A549 (cell line): ENCODE measurements at regions not wholly inside any gene's neighbourhood (a gene's known extent, or its start where the extent isn't known, plus 50 kb on each side); places are given as distances from the start of the nearest gene placed in this dataset.

Source experiments
- ATAC-seq, 2 experiments: fragments of 200-7000 bp in 1 of 2; fragments of >200 bp in 1 of 2; cut with Nextera tagmentation in 1 of 2; cut with Tn5 transposase in 1 of 2; 3 replicates each; pipeline versions ENCODE4 v1.8.0 to v1.9.1; 2018 to 2020; ENCODE audit warnings: mild to moderate bottlenecking in 1 of 2, moderate library complexity in 1 of 2
- CTCF ChIA-PET: fragments of 300-600 bp; sonication (Branson Sonifier 250); formaldehyde crosslinking; extraction: SDS; loops from one replicate; lab custom pipeline; 2021; ENCODE audit warnings: antibody characterized with exemption, inconsistent platforms; lab: Yijun Ruan, JAX
- POLR2A ChIA-PET: fragments of 350-600 bp; formaldehyde crosslinking; extraction: SDS; loops from one replicate; lab custom pipeline; 2021; ENCODE audit warnings: antibody characterized with exemption, inconsistent platforms; lab: Yijun Ruan, JAX
- DNase-seq, 2 experiments: peaks; one replicate each; pipeline versions ENCODE4 v3.0.0 to v3.0.0-alpha.2; 2011 to 2016; ENCODE audit warnings: low read depth in 1 of 2, low spot score in 1 of 2
- FAIRE-seq: peaks from 2 replicates; lab custom pipeline; 2011; peaks lifted over from hg19 to GRCh38; lab: Jason Lieb, UNC
- H3K27ac ChIP-seq, 2 experiments: fragments of >200 bp; sonication (Bioruptor Twin); formaldehyde crosslinking; 3 replicates each; pipeline ENCODE4 v1.5.1; 2016 to 2017
- H3K4me1 ChIP-seq: fragments of >200 bp; sonication (Bioruptor Twin); formaldehyde crosslinking; 3 replicates; pipeline ENCODE4 v1.6.1; 2016
- H3K4me2 ChIP-seq: fragments of >200 bp; sonication (Bioruptor Twin); formaldehyde crosslinking; 3 replicates; pipeline ENCODE4 v1.6.1; 2016
- H3K4me3 ChIP-seq: fragments of >200 bp; sonication (Bioruptor Twin); formaldehyde crosslinking; 3 replicates; pipeline ENCODE4 v1.5.1; 2016
- H3K9me3 ChIP-seq: fragments of >200 bp; sonication (Bioruptor Twin); formaldehyde crosslinking; 3 replicates; pipeline ENCODE4 v1.6.1; 2016
- CBX8 ChIP-seq: fragments of 200-600 bp; sonication (generic); IDR thresholded peaks from 2 replicates; pipeline ENCODE4 v1.6.1; 2016
- CEBPB ChIP-seq, 2 experiments: fragments of >200 bp in 1 of 2; sonication (Bioruptor Twin) in 1 of 2; formaldehyde crosslinking in 1 of 2; IDR thresholded peaks; 2 replicates each; pipeline ENCODE4 v1.6.1; 2012 to 2016
- CHD2 ChIP-seq: fragments of 150-350 bp; IDR thresholded peaks from 2 replicates; pipeline ENCODE4 v1.6.1; 2014; ENCODE audit warnings: low read length; ENCODE audit not compliant: partially characterized antibody
- CHD4 ChIP-seq: fragments of 200-600 bp; sonication (generic); IDR thresholded peaks from 2 replicates; pipeline ENCODE4 v1.6.1; 2016; ENCODE audit warnings: antibody characterized with exemption, mild to moderate bottlenecking, borderline replicate concordance
- EP300 ChIP-seq, 2 experiments: fragments of >200 bp; sonication (Bioruptor Twin); formaldehyde crosslinking; IDR thresholded peaks; 2 replicates in 1 of 2; 3 replicates in 1 of 2; pipeline ENCODE4 v1.6.1; 2016 to 2017
- FOSL2 ChIP-seq, 2 experiments: fragments of 450-650 bp in 1 of 2; fragments of >200 bp in 1 of 2; sonication (Bioruptor Twin) in 1 of 2; formaldehyde crosslinking; IDR thresholded peaks; 2 replicates each; pipeline versions ENCODE4 v1.5.0 to v1.6.1; 2016 to 2020; ENCODE audit warnings: mild to moderate bottlenecking in 1 of 2, moderate library complexity in 1 of 2
- GATA3 ChIP-seq: IDR thresholded peaks from 2 replicates; pipeline ENCODE4 v1.6.1; 2012; ENCODE audit warnings: borderline replicate concordance
- HEYL ChIP-seq: fragments of 250-450 bp; sonication (Bioruptor Pico); IDR thresholded peaks from 2 replicates; pipeline ENCODE4 v1.8.0; 2021; ENCODE audit warnings: mild to moderate bottlenecking, moderate library complexity
- HMGXB4 ChIP-seq: fragments of 250-450 bp; sonication (Bioruptor Pico); IDR thresholded peaks from 2 replicates; pipeline ENCODE4 v1.5.0; 2021; ENCODE audit warnings: mild to moderate bottlenecking, moderate library complexity, borderline replicate concordance
- HOXA7 ChIP-seq: fragments of 250-450 bp; sonication (Bioruptor Pico); IDR thresholded peaks from 2 replicates; pipeline ENCODE4 v1.5.0; 2020; ENCODE audit warnings: mild to moderate bottlenecking, moderate library complexity
- HOXB5 ChIP-seq: fragments of 250-450 bp; sonication (Bioruptor Pico); IDR thresholded peaks from 2 replicates; pipeline ENCODE4 v1.5.0; 2020; ENCODE audit warnings: mild to moderate bottlenecking, moderate library complexity
- JUNB ChIP-seq: fragments of >200 bp; sonication (Bioruptor Twin); formaldehyde crosslinking; IDR thresholded peaks from 2 replicates; pipeline ENCODE4 v1.6.1; 2016
- MAZ ChIP-seq: fragments of 150-350 bp; IDR thresholded peaks from 2 replicates; pipeline ENCODE4 v1.6.1; 2014; ENCODE audit warnings: antibody characterized with exemption, low read depth, low read length, borderline replicate concordance
- NR3C1 ChIP-seq: fragments of >200 bp; sonication (Bioruptor Twin); formaldehyde crosslinking; IDR thresholded peaks from 3 replicates; pipeline ENCODE4 v1.6.1; 2017
- PBX3 ChIP-seq: IDR thresholded peaks from 2 replicates; pipeline ENCODE4 v1.6.1; 2012
- PHF8 ChIP-seq: fragments of 200-600 bp; sonication (generic); IDR thresholded peaks from 2 replicates; pipeline ENCODE4 v1.6.1; 2016; ENCODE audit warnings: low read depth, mild to moderate bottlenecking, antibody characterized with exemption, moderate library complexity, borderline replicate concordance
- RCOR1 ChIP-seq: fragments of 150-350 bp; IDR thresholded peaks from 2 replicates; pipeline ENCODE4 v1.6.1; 2014; ENCODE audit warnings: antibody characterized with exemption, low read length, low read depth
- RNF2 ChIP-seq: fragments of 200-600 bp; sonication (generic); IDR thresholded peaks from 2 replicates; pipeline ENCODE4 v1.6.1; 2016; ENCODE audit warnings: low read depth, mild to moderate bottlenecking, antibody characterized with exemption, moderate library complexity, borderline replicate concordance
- SREBF2 ChIP-seq: fragments of 450-650 bp; IDR thresholded peaks from 2 replicates; pipeline ENCODE4 v1.6.1; 2014; ENCODE audit warnings: mild to moderate bottlenecking, moderate library complexity
- TFCP2L1 ChIP-seq: fragments of 250-450 bp; sonication (Bioruptor Pico); IDR thresholded peaks from 2 replicates; pipeline ENCODE4 v1.5.0; 2021; ENCODE audit warnings: mild to moderate bottlenecking
- ZFP36 ChIP-seq: fragments of 450-650 bp; IDR thresholded peaks from 2 replicates; pipeline ENCODE4 v1.6.1; 2014; ENCODE audit warnings: borderline replicate concordance; ENCODE audit not compliant: partially characterized antibody
- ZNF302 ChIP-seq: fragments of 250-450 bp; sonication (Bioruptor Pico); IDR thresholded peaks from 2 replicates; pipeline ENCODE4 v1.9.0; 2021; ENCODE audit warnings: inconsistent platforms, mild to moderate bottlenecking, moderate library complexity
- WGBS: methylation state at CpG from one replicate; pipeline ENCODE4 v1.1.6; 2017; ENCODE audit errors: missing lambda C conversion rate; 5-methylcytosine and 5-hydroxymethylcytosine counted together
- TF ChIP-seq, protein P1 (sequence below): fragments of 250-450 bp; sonication (Bioruptor Pico); IDR thresholded peaks from 2 replicates; pipeline ENCODE4 v1.5.0; 2020; ENCODE audit warnings: low read depth, mild to moderate bottlenecking, moderate library complexity
- TF ChIP-seq, protein P2 (sequence below): fragments of >200 bp; sonication (Bioruptor Twin); formaldehyde crosslinking; IDR thresholded peaks from 3 replicates; pipeline ENCODE4 v1.5.1; 2016

DNA sequence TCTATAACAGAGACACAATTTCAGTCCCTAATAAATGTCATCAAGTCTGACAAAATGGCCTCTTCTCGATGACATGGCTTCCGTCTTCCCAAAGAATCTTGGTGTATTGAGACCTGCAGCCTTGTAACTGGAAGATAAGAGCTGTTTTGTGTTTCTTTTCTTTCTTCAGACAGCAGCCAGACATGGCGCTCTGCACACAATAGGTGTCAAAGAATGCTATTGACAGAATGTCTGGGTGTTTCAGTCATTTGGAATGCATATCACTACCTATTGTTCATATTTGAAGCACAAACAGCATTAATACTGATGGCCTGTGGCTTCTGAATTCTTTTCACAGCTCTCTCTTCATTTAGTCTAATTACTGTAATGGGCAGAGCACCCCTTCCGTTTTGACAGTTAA lies 344.8 kb downstream of the RPRM start (continued):
- TF ChIP-seq HMGXB4 (CRISPR knock-in tag), result no peak
- TF ChIP-seq, protein P1, sequence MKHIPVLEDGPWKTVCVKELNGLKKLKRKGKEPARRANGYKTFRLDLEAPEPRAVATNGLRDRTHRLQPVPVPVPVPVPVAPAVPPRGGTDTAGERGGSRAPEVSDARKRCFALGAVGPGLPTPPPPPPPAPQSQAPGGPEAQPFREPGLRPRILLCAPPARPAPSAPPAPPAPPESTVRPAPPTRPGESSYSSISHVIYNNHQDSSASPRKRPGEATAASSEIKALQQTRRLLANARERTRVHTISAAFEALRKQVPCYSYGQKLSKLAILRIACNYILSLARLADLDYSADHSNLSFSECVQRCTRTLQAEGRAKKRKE (CRISPR knock-in tag), result no peak
- TF ChIP-seq MAZ, result no peak

- Histone ChIP-seq H3K4me2 (no peak overlapping the region), H3K9me3 (no peaks in the 10 kb centered on the region), H3K4me1 (no peaks in the 10 kb centered on the region), H3K27ac (no peak overlapping the region), H3K4me3 (no peak overlapping the region)
- ChIA-PET CTCF (interaction anchor here (0.6 to 1.0 kb wide), 2 partner anchors 22 to 207 kb away, joined by 3 read pairs; no protein-coding TSS in a partner anchor), POLR2A (no interaction called here)
- FAIRE-seq (no peak), ATAC-seq (no peak), DNase-seq (no peak)
- TF ChIP-seq SREBF2, result no peak
- TF ChIP-seq, protein P2, sequence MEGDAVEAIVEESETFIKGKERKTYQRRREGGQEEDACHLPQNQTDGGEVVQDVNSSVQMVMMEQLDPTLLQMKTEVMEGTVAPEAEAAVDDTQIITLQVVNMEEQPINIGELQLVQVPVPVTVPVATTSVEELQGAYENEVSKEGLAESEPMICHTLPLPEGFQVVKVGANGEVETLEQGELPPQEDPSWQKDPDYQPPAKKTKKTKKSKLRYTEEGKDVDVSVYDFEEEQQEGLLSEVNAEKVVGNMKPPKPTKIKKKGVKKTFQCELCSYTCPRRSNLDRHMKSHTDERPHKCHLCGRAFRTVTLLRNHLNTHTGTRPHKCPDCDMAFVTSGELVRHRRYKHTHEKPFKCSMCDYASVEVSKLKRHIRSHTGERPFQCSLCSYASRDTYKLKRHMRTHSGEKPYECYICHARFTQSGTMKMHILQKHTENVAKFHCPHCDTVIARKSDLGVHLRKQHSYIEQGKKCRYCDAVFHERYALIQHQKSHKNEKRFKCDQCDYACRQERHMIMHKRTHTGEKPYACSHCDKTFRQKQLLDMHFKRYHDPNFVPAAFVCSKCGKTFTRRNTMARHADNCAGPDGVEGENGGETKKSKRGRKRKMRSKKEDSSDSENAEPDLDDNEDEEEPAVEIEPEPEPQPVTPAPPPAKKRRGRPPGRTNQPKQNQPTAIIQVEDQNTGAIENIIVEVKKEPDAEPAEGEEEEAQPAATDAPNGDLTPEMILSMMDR, result no peak
- TF ChIP-seq HMGXB4 (CRISPR knock-in tag), result no peak
- no peak for TF ChIP-seq FOSL2 (IDR thresholded peaks at IDR 0.05)
- no peak for TF ChIP-seq FOSL2 (CRISPR knock-in tag; IDR thresholded peaks at IDR 0.05)
- no peak for TF ChIP-seq RCOR1
- no peak for TF ChIP-seq CHD2
- no peak for TF ChIP-seq GATA3
- 9% methylated on average over 3 of the region's 3 CpGs for WGBS
These were observed 346.1 kb downstream of the RPRM start for GRCh38 chr2:153132418-153132817.

- FAIRE-seq (no peak), ATAC-seq (no peak), DNase-seq (no peak)
- TF ChIP-seq CEBPB (IDR thresholded peaks at IDR 0.05), result no peak
- TF ChIP-seq ZNF302 (CRISPR knock-in tag), result no peak
- TF ChIP-seq ZFP36, result no peak
- TF ChIP-seq JUNB, result no peak
- no peak for TF ChIP-seq TFCP2L1 (CRISPR knock-in tag)
- TF ChIP-seq HEYL, result no peak
- TF ChIP-seq NR3C1, result no peak
- no peak for TF ChIP-seq CBX8
- TF ChIP-seq EP300 (IDR thresholded peaks at IDR 0.05), result no peak
- no peak for TF ChIP-seq PBX3
- TF ChIP-seq SREBF2, result no peak
- no peak for TF ChIP-seq RNF2
- no peak for TF ChIP-seq PHF8
- TF ChIP-seq CHD4, result no peak
- TF ChIP-seq MAZ, result no peak
- no peak for TF ChIP-seq HOXB5 (CRISPR knock-in tag)
- no peak for TF ChIP-seq HOXA7 (CRISPR knock-in tag)
- Histone ChIP-seq H3K27ac (no peak overlapping the region), H3K4me2 (no peak overlapping the region), H3K4me3 (no peak overlapping the region), H3K4me1 (no peaks in the 10 kb centered on the region), H3K9me3 (no peaks in the 10 kb centered on the region)
- POLR2A ChIA-PET, result no interaction called here
- CTCF ChIA-PET, result no interaction called here
- WGBS, result 50% methylated on average over 1 of the region's 1 CpG
These were observed 363.4 kb downstream of the RPRM start for GRCh38 chr2:153115141-153115540.
